Stomach (tissue), 4 donors: ENCODE measurements at regions not wholly inside any gene's neighbourhood (a gene's known extent, or its start where the extent isn't known, plus 50 kb on each side); places are given as distances from the start of the nearest gene placed in this dataset.
"Not testable (repeated sequence)": the region's sequence is repeated elsewhere in the genome, so short reads cannot be mapped to it uniquely, and the experiment has no call there.

Source experiments
- CTCF ChIP-seq, 7 experiments: fragments of 450-650 bp in 4 of 7; fragments of 200-600 bp in 3 of 7; sonication (generic) in 3 of 7; IDR thresholded peaks; one replicate each; pipeline ENCODE4 v1.5.1; 2016 to 2019; ENCODE audit warnings: antibody characterized with exemption in 7 of 7, control low read depth in 2 of 7, mild to moderate bottlenecking in 1 of 7
- POLR2A ChIP-seq, 4 donors: fragments of 450-650 bp; IDR thresholded peaks; one replicate each; pipeline ENCODE4 v1.6.1; 2016; ENCODE audit warnings: antibody characterized with exemption in 4 of 4, control low read depth in 2 of 4, mild to moderate bottlenecking in 1 of 4, moderate library complexity in 1 of 4

- TF ChIP-seq CTCF, POLR2A (IDR thresholded peaks at IDR 0.05): not testable (repeated sequence)
Observed at GRCh38 chr22:41039641-41040040, 52.8 kb upstream of the EP300 start.
